GM12873 (cell line): ENCODE measurements at regions not wholly inside any gene's neighbourhood (a gene's known extent, or its start where the extent isn't known, plus 50 kb on each side); places are given as distances from the start of the nearest gene placed in this dataset.

Experiments
- CTCF ChIP-seq: IDR thresholded peaks from 2 replicates; pipeline ENCODE4 v1.5.1; 2012; ENCODE audit warnings: low read depth, mild to moderate bottlenecking, moderate library complexity, low read length, control low read depth; ENCODE audit not compliant: insufficient read depth; ENCODE audit errors: missing control alignments

DNA sequence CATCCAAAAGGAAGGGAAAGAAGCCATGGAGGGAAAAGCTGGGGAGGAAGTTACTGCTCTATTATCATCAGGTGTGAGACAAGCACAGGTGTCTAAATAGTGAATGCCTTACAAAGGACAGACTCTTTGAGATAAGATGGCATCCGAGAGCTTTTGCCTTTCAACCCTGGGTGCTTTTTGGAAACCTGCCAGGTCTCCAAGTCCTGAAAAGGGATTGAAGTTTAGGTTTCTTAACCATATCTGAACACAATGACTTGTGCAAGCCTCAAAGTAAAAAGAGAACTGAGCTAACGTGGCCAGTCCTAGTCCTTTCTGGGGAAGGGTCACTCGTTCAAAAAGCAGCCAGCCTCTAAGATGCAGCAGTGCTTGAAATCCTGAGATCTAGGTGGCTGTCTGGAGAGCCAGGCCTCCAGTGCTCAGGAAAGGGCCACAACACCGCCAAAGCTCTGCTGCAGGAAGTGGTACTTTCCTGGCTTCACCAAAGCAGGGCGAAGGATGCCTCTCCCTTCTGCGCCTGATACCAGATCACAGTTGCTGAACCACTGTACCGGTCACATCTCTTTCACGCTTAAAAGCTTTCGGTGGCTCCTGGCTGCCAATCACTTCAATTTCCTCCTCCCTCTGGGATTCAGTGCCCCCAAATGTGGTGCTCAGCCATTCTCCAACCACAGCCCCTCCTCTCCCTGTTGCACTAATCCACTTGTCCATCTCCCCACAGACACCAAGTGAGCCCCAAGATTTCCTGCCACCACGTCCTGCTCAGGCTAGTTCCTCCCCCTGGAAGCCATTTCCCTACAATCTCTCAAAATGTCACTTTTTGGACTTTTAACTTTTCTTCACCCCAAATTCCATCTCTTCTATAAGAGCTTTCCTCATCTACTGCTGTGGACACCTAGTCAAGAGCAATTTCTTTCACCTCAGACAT, 104.1 kb upstream of the LPP start:
- TF ChIP-seq CTCF, result no peak

- no peak for TF ChIP-seq CTCF
Measured at GRCh38 chr3:188051801-188052168, 102.2 kb upstream of the LPP start.

DNA sequence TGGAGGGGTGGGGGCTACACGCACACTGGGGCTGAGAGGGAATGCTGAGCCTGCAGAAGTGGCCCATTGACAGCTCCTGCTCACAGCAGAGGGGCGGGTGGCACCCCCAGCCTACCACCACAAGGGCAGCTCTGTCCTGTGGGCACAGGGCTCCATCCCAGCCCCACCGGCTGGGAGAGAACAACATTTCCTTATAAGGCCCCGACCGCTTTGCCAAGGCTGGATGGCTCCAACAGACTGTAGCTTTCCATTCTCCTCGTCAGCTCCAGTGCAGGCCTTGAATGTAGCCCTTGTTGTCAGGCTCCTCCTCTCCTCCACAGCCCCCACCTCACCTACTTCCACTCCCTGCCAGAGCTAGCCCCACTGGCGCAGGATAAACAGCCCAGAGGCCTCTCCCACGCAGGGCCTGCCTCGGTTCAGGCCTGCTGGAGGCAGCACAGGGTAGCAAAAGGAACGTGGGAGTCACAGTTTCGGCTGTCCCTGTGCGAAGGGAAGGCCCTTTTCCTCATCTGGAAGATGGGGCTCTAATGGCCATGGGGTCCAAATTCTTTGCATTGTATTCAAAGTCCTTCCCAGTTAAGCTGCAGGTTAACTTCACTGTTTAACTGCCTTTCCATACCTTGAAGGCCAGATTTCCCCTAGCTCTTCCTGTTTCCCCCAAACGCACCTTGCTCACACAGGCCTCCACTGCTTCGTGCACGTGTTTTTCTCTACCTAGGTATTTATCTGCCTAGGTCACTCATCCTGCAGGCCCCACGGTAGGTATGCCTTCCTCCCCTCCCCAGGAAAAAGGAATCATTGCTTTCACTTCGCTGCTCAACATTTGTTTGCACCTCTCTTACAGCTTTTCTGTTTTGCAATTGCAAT, 101.6 kb upstream of the LPP start:
- TF ChIP-seq CTCF, result no peak

GRCh38 chr3:188053036-188053340, 101.0 kb upstream of the LPP start:
- TF ChIP-seq CTCF, result no peak

DNA sequence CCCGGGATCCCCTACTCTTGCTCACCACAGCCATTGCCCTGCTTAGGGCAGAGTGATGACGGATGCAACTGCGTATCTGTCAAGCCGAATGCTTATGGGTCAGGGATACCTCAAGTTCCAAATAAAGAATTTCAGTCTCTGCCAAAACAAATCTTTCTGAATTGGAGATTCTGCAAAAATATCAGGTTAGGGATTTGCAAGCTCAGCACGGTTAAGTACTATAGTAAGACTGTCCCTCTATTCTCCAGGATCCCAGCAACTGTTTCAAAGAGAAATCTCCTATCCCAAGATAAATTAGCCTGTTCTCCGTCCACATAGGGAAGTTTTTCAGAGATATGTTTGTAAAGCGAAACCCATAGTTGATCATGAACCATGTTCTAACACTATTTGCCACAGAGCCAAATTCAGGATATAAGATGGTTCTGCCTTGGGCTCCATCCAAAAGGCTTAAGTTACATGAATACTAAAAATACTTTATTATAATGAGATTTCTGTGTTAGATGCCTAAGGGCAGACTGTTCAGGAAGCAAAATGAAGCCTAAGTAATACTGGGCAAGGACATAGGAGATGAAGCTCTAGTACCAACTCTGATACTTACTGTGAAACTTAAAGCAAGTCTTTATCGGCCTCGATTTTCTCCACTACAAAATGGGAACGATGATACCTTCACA, 100.1 kb upstream of the LPP start:
- no peak for TF ChIP-seq CTCF

- no peak for TF ChIP-seq CTCF
Measured at GRCh38 chr3:188054541-188054940, 99.4 kb upstream of the LPP start.

- no peak for TF ChIP-seq CTCF
Measured at GRCh38 chr3:188055388-188055787, 98.6 kb upstream of the LPP start.
